ENCODE measurements at regions not wholly inside any gene's neighbourhood (a gene's known extent, or its start where the extent isn't known, plus 50 kb on each side); places are given as distances from the start of the nearest gene placed in this dataset.

DNA sequence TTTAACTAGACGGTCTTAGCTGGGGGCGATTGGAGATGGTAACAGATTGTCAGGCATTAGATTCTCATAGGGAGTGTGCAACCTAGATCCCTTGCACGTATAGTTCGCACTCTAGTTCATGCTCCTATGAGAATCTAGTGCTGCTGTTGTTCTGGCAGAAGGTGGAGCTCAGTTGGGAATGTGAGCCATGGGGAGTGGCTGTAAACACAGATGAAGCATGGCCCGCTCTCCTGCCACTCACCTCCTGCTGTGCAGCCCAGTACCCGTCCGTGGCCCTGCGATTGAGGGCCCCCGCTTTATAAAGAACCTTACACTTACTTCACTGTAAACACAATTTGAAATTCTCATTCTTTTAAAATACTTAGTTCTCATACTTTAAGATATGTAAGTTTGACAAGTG is 339.4 kb downstream of the CDH26 start:
- Histone ChIP-seq H3K27me3 (ENCODE audit: low read length) (no peaks in the 10 kb centered on the region), H3K4me2 (ENCODE audit: low read depth, low read length, poor library complexity, severe bottlenecking) (no peak overlapping the region), H4K20me1 (ENCODE audit: low read depth, low read length) (no peaks in the 10 kb centered on the region), H3K9ac (ENCODE audit: low read length) (no peak overlapping the region), H3K4me3 (ENCODE audit: insufficient read depth, low read length, poor library complexity, severe bottlenecking) (no peak overlapping the region), H2AFZ (ENCODE audit: low read depth, low read length, severe bottlenecking) (no peak overlapping the region), H3K27ac (ENCODE audit: low read depth, low read length) (no peak overlapping the region), H3K9me3 (ENCODE audit: insufficient read depth, low read length) (0 out of 2 replicates have a peak, but pooled peaks cover 1% of the 10 kb centered on the region), H3F3A (ENCODE audit: insufficient read depth) (no peaks in the 10 kb centered on the region), H3K36me3 (ENCODE audit: low read length) (no peaks in the 10 kb centered on the region), H3K79me2 (ENCODE audit: insufficient read depth, low read length) (no peaks in the 10 kb centered on the region), H3K9me2 (replicated peaks; ENCODE audit: insufficient read depth, low read length) (no peaks in the 10 kb centered on the region)
- TF ChIP-seq EZH2phosphoT487 (conservative IDR thresholded peaks at IDR 0.05; ENCODE audit: low read length) = no peak
- TF ChIP-seq, protein P1, sequence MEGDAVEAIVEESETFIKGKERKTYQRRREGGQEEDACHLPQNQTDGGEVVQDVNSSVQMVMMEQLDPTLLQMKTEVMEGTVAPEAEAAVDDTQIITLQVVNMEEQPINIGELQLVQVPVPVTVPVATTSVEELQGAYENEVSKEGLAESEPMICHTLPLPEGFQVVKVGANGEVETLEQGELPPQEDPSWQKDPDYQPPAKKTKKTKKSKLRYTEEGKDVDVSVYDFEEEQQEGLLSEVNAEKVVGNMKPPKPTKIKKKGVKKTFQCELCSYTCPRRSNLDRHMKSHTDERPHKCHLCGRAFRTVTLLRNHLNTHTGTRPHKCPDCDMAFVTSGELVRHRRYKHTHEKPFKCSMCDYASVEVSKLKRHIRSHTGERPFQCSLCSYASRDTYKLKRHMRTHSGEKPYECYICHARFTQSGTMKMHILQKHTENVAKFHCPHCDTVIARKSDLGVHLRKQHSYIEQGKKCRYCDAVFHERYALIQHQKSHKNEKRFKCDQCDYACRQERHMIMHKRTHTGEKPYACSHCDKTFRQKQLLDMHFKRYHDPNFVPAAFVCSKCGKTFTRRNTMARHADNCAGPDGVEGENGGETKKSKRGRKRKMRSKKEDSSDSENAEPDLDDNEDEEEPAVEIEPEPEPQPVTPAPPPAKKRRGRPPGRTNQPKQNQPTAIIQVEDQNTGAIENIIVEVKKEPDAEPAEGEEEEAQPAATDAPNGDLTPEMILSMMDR (IDR thresholded peaks at IDR 0.05; ENCODE audit: insufficient read depth, low read length, poor library complexity, severe bottlenecking) = no peak

DNA sequence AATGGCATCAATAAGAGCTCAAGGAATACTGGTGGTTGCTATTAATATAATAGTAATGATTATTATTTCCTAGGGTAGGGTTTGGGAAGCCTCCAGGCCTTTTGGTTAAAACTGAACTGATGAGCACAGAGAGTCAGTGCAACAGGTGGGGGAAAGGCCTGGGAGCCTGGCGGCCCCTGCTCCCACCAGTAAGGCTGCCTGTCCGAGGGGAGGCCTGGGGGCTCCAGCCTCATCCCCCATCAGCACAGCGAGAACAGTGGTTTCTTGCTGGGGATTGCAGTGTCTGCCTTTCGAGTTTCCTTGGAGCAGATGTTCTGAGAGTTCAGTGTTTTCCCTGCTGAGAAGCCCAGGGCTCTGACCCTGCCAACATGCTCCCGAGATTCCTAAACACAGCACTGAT is 340.4 kb downstream of the CDH26 start:
- no peaks in the 10 kb centered on the region for H3K79me2 ChIP-seq (ENCODE audit: insufficient read depth, low read length)
- no peak overlapping the region for H3K27ac ChIP-seq (ENCODE audit: low read depth, low read length)
- H3K4me3 ChIP-seq (ENCODE audit: insufficient read depth, low read length, poor library complexity, severe bottlenecking) = no peak overlapping the region

DNA sequence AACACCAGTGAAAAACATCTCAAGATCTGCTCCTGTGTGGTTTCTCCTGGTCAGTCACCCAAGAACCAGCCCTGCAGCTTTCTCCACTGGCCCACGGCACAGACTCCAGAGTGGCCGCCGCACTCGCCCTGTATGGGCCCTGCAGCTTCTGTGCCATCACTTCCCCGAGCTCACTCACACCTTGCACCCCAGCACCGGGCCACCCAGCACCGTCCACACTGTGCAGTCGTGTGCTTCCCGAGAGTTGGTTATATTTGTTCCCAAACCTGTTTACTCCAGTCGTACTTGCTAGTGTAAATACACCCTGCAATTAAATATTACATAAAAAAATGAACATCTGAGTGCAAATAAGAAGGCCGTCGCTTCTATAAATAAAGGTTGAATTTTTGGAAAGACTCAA is 341.7 kb downstream of the CDH26 start:
- TF ChIP-seq EZH2phosphoT487 (conservative IDR thresholded peaks at IDR 0.05; ENCODE audit: low read length) = no peak
- TF ChIP-seq, protein P1 (IDR thresholded peaks at IDR 0.05; ENCODE audit: insufficient read depth, low read length, poor library complexity, severe bottlenecking) = no peak
- Histone ChIP-seq H2AFZ (ENCODE audit: low read depth, low read length, severe bottlenecking) (no peak overlapping the region), H4K20me1 (ENCODE audit: low read depth, low read length) (no peaks in the 10 kb centered on the region), H3K9ac (ENCODE audit: low read length) (no peak overlapping the region), H3K27ac (ENCODE audit: low read depth, low read length) (no peak overlapping the region), H3F3A (ENCODE audit: insufficient read depth) (no peaks in the 10 kb centered on the region), H3K9me2 (replicated peaks; ENCODE audit: insufficient read depth, low read length) (no peaks in the 10 kb centered on the region), H3K4me3 (ENCODE audit: insufficient read depth, low read length, poor library complexity, severe bottlenecking) (no peak overlapping the region), H3K4me2 (ENCODE audit: low read depth, low read length, poor library complexity, severe bottlenecking) (no peak overlapping the region), H3K27me3 (ENCODE audit: low read length) (no peaks in the 10 kb centered on the region), H3K79me2 (ENCODE audit: insufficient read depth, low read length) (no peaks in the 10 kb centered on the region), H3K36me3 (ENCODE audit: low read length) (no peaks in the 10 kb centered on the region), H3K9me3 (ENCODE audit: insufficient read depth, low read length) (no peaks in the 10 kb centered on the region)

More for the DNA sequence above, 340.4 kb downstream of the CDH26 start:
- Histone ChIP-seq H3K9ac (ENCODE audit: low read length) (no peak overlapping the region), H3K4me2 (ENCODE audit: low read depth, low read length, poor library complexity, severe bottlenecking) (no peak overlapping the region), H3K36me3 (ENCODE audit: low read length) (no peaks in the 10 kb centered on the region), H3K9me3 (ENCODE audit: insufficient read depth, low read length) (no peaks in the 10 kb centered on the region), H3K9me2 (replicated peaks; ENCODE audit: insufficient read depth, low read length) (no peaks in the 10 kb centered on the region), H2AFZ (ENCODE audit: low read depth, low read length, severe bottlenecking) (no peak overlapping the region), H3F3A (ENCODE audit: insufficient read depth) (no peaks in the 10 kb centered on the region), H4K20me1 (ENCODE audit: low read depth, low read length) (no peaks in the 10 kb centered on the region), H3K27me3 (ENCODE audit: low read length) (no peaks in the 10 kb centered on the region)
- TF ChIP-seq EZH2phosphoT487 (conservative IDR thresholded peaks at IDR 0.05; ENCODE audit: low read length) = no peak
- TF ChIP-seq, protein P1 (IDR thresholded peaks at IDR 0.05; ENCODE audit: insufficient read depth, low read length, poor library complexity, severe bottlenecking) = no peak
